GM12891 (cell line): ENCODE measurements at regions not wholly inside any gene's neighbourhood (a gene's known extent, or its start where the extent isn't known, plus 50 kb on each side); places are given as distances from the start of the nearest gene placed in this dataset.

Experiments used
- PAX5 ChIP-seq: IDR thresholded peaks from 2 replicates; pipeline ENCODE4 v1.6.1; 2011; ENCODE audit warnings: low read length, moderate library complexity, mild to moderate bottlenecking; ENCODE audit not compliant: insufficient read depth, severe bottlenecking
- POLR2A ChIP-seq: IDR thresholded peaks from 2 replicates; pipeline ENCODE4 v1.6.1; 2011; ENCODE audit warnings: low read depth, low read length, control low read depth
- POLR2AphosphoS5 ChIP-seq: IDR thresholded peaks from 2 replicates; pipeline ENCODE4 v1.6.1; 2011; ENCODE audit warnings: low read depth, low read length, control low read depth
- SPI1 ChIP-seq: IDR thresholded peaks from 2 replicates; pipeline ENCODE4 v1.6.1; 2011; ENCODE audit warnings: low read depth, low read length, control low read depth
- TAF1 ChIP-seq: IDR thresholded peaks from 2 replicates; pipeline ENCODE4 v1.6.1; 2011; ENCODE audit warnings: low read depth, low read length, control low read depth

DNA sequence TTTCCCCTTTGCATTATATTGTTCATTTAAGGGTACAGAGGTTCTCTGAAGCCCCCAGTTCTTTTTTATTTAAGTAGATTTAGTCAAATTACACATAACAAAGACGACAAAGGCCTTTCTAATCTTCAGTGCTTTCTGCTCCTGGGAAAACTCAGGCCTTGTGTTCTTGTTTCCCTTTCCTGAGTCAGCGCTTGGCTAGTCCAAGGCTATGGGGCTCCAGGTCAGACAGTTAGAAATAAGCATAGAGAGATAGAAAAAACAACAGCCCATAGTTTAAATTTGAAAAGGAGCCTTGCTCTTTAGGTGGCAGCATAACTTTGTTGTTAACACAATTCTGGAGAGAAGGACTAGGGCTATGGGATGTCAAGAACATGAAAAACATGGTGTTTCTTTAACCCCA lies 97.3 kb downstream of the PPP1R2C start:
- TF ChIP-seq POLR2AphosphoS5: no peak
- no peak for TF ChIP-seq TAF1
- no peak for TF ChIP-seq POLR2A
- TF ChIP-seq SPI1: no peak
- no peak for TF ChIP-seq PAX5
